ENCODE measurements at regions not wholly inside any gene's neighbourhood (a gene's known extent, or its start where the extent isn't known, plus 50 kb on each side); places are given as distances from the start of the nearest gene placed in this dataset.

DNA sequence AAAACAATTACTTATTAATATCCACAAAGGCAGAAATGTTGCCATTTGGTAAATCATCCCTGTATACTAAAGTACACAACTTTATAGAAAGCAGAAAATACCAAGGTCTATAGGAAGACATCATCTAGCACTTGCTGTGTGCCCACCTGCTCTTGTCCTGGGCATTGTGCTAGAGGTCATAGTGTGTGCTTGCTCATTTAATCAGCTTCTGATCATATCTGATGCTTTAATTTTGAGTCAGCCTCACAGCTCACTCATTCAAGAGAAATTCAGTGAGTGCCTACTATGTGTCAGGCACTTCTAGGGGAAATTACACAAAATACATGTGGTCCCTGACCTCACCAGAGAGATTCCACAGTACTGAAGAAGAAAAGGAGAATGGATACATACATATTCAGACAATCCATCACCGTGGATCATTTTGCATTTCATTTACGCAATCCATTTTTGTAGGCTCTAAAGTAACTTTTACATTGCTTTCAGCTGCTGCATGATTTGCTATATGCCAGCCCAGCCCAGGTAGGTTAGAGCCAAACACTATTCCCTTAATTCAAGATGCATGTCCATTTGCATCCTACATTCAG, 167.9 kb upstream of the MCHR2 start:
- no peak for DNase-seq
- in situ Hi-C loops (cut with MboI; ENCODE audit: low pct_unique_long_range_greater_than_20kb, low sequenced_read_pairs), result no loop called here

- DNase-seq, result no peak
- in situ Hi-C loops (cut with MboI; ENCODE audit: low pct_unique_long_range_greater_than_20kb, low sequenced_read_pairs), result no loop called here
Observed at GRCh38 chr6:100160930-100161329, 166.9 kb upstream of the MCHR2 start.

DNA sequence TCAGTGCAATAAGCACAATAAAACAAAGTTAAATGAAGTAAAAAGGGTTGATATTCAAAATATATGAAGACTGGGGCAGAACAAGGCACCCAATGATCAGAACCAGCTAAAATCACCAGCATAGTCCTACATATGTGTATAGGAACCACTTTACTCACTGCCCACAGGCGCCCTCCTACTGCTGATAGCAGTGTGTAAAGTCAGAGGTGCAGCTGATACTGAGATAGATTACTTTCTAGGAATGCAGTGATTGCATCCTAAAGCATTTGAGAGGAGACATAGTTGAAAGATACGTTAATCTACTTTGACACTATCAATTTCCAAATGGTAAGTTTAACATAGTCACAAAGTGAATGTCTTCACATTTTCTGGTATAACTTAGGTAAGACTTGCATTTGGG, 161.1 kb upstream of the MCHR2 start:
- no peak for DNase-seq
- in situ Hi-C loops (cut with MboI; ENCODE audit: low pct_unique_long_range_greater_than_20kb, low sequenced_read_pairs), result no loop called here

DNA sequence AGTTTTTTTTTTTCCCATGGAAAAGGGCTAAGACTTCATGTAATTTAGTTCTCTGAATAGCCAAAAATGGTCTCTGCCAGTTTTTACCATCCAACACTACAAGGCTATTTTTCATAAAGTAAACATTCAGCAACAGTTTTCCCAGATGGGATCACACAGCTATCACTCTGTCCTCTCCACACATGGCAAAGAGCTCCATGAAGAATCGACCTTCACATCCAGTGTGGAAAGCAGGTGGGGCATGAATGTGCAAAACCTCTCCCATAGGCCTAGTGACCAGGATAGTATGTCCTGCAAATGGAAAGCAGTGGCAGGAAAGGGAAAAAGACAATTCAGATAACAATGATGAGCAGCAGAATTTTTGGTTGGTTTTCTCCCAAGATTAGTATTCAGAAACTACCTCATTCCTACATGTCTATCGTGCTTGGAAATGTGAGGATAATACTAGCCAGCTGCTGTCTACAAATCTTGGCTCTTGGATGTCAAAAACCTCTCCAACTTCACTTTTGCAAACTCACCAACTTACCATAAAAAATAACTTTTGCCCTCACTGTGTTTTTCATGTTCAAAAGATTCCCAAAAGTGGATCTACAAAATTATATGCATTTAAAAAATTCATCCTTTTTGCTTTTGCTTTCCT, 159.7 kb upstream of the MCHR2 start:
- no peak for DNase-seq
- in situ Hi-C loops (cut with MboI; ENCODE audit: low pct_unique_long_range_greater_than_20kb, low sequenced_read_pairs), result no loop called here

GRCh38 chr6:100152201-100152600, 158.2 kb upstream of the MCHR2 start:
- no peak for DNase-seq
- in situ Hi-C loops (cut with MboI; ENCODE audit: low pct_unique_long_range_greater_than_20kb, low sequenced_read_pairs), result no loop called here

DNA sequence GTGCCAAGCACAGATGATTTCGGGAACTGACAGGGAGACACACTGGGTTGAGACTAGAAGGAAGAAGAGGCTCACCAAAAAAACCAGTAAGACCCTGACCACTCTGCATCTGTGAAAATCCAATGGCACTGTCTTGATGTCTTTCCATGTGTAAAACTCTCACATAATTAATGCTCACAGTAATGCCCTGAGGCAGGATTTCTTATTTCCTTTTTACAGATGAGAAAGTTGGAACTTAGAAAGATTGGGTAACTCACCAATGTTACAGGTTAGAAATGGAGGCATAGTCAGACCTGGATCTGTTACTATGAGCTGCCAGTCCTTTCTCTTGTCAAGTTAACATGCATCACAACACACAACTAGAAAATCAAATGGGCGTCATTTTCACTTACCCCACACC, 151.0 kb upstream of the MCHR2 start:
- in situ Hi-C loops (cut with MboI; ENCODE audit: low pct_unique_long_range_greater_than_20kb, low sequenced_read_pairs), result no loop called here
- no peak for DNase-seq

DNA sequence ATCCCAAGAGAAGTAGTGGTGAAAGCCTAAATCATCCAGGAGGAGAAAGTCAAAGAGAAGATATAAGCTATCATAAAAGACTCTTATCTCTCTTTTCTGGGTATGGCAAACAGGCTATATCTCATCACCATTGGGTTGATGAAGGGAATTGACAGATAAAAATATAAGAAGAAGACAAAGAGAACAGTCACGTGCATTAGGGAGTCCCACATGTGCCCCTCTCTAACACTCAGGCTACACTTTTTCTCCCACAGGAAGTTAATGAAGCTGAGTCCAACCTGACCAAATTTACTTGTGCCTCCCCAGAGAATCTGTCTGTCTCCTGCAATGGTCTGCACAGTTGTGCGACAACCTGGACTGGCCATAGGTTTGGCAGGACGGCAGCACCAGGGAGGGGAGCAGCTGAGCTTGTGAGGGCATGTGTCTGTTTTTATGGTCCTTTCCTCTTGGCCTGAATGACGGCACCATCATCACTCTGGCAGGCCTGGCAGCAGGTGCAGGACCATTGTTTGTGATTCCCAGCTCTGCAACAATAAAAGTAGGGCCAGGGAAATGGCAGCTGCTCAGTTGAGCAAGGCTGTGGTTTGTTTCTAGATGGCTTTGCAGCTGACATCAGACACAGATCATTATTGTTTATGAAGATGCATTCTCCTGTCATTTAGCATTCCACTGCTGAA, 144.5 kb upstream of the MCHR2 start:
- in situ Hi-C loops (cut with MboI; ENCODE audit: low pct_unique_long_range_greater_than_20kb, low sequenced_read_pairs), result no loop called here
- no peak for DNase-seq

- no peak for DNase-seq
- in situ Hi-C loops (cut with MboI; ENCODE audit: low pct_unique_long_range_greater_than_20kb, low sequenced_read_pairs), result no loop called here
Observed at GRCh38 chr6:100137759-100138158, 143.7 kb upstream of the MCHR2 start.

- DNase-seq, result no peak
- in situ Hi-C loops (cut with MboI; ENCODE audit: low pct_unique_long_range_greater_than_20kb, low sequenced_read_pairs), result no loop called here
Observed at GRCh38 chr6:100136590-100136989, 142.6 kb upstream of the MCHR2 start.

DNA sequence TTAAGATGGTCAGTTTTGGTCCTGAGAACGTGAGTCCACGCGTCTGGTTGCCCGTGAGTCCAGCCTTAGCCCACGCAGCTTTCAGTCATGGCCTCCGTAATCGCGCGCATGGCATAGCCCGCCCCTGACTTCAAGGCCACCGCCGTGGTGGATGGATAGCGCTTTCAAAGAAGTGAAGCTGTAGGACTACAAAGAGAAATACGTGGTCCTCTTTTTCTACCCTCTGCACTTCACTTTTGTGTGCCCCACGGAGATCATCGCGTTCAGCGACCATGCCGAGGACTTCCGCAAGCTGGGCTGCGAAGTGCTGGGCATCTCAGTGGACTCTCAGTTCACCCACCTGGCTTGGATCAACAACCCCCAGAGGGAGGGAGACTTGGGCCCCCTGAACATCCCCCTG, 142.0 kb upstream of the MCHR2 start:
- no peak for DNase-seq
- in situ Hi-C loops (cut with MboI; ENCODE audit: low pct_unique_long_range_greater_than_20kb, low sequenced_read_pairs), result no loop called here

- no peak for DNase-seq
- in situ Hi-C loops (cut with MboI; ENCODE audit: low pct_unique_long_range_greater_than_20kb, low sequenced_read_pairs), result no loop called here
Observed at GRCh38 chr6:100134703-100135102, 140.7 kb upstream of the MCHR2 start.

GRCh38 chr6:100134297-100134696, 140.3 kb upstream of the MCHR2 start:
- in situ Hi-C loops (cut with MboI; ENCODE audit: low pct_unique_long_range_greater_than_20kb, low sequenced_read_pairs), result no loop called here
- DNase-seq, result no peak

DNA sequence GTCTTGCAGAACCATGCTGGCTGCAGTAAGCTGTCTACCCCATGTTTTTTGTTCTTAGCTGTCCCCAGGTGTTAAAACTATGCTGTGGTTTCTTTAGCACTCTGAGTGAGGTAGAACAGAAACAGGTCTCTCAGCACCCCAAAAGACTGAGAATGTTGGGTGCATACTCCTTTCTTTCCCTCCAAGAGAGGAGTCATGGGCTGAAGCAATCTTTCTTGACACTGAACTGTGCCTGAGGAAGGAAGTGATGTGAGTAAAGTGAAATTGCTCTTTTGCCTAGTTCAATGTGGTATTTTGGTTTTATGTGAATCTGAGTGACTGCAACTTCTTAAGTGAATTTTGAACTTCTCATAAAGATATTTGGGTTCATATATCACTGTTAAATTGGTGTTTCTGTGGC, 138.0 kb upstream of the MCHR2 start:
- in situ Hi-C loops (cut with MboI; ENCODE audit: low pct_unique_long_range_greater_than_20kb, low sequenced_read_pairs), result no loop called here
- DNase-seq, result no peak

DNA sequence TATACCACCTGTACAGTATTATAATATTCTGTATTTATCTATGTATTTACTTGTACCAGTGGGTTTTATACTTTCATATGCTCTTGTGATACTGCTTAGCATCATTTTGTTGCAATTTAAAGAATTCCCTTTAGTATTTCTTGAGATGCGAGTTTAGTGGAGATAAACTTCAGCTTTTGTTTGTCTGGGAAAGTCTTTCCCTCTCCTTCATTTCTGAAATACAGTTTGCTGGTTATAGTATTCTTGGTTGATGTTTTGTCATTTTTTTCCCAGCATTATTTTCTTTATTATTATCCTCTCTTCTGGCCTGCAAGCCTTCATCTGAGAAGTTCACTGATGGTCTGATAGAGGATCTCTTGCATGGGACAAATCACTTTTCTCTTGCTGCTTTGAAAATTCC, 136.6 kb upstream of the MCHR2 start:
- in situ Hi-C loops (cut with MboI; ENCODE audit: low pct_unique_long_range_greater_than_20kb, low sequenced_read_pairs), result no loop called here
- DNase-seq, result no peak

GRCh38 chr6:100126790-100127484, 132.9 kb upstream of the MCHR2 start:
- in situ Hi-C loops (cut with MboI; ENCODE audit: low pct_unique_long_range_greater_than_20kb, low sequenced_read_pairs), result no loop called here
- DNase-seq, result no peak

DNA sequence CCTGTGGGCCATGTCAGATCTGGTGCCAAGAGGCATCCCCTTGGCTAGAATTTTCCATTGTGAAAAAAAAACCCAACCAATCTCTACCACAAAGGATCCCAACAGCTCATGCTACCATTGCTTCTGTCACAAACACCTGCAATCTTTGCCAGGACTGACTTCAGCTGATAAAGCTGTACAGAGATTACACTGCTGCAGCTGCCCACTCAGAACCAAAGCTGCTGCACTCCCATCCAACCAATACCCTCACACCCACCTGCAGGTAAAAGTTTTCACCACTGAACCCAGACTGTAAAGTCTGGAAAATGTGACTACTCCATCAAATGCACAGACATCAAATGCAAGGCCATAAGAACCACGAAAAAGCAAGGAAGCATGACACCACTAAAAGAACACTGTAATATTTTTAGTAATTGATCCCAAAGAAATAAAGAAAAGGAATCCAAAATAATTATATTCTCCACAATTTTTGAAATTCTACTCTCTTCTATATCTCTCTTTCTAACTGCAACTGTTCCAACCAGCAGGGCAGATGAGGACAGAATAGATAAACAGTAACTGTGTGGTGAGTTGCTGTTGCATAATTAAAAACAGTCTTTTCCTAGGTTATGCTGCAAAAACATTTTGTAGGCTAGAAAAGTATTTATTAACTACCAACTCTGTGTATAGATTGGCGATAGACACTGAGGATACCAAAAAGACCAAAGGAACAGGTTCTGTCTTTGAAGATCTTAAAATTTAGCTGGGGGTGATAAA, 128.0 kb upstream of the MCHR2 start:
- in situ Hi-C loops (cut with MboI; ENCODE audit: low pct_unique_long_range_greater_than_20kb, low sequenced_read_pairs), result loop anchor here (25.0 kb wide), 1 partner anchor 365 kb away; no protein-coding TSS in a partner anchor
- no peak for DNase-seq

- in situ Hi-C loops (cut with MboI; ENCODE audit: low pct_unique_long_range_greater_than_20kb, low sequenced_read_pairs), result loop anchor here (25.0 kb wide), 1 partner anchor 368 kb away; no protein-coding TSS in a partner anchor
- DNase-seq, result no peak
Observed at GRCh38 chr6:100119261-100119660, 125.2 kb upstream of the MCHR2 start.

- no peak for DNase-seq
- in situ Hi-C loops (cut with MboI; ENCODE audit: low pct_unique_long_range_greater_than_20kb, low sequenced_read_pairs), result loop anchor here (25.0 kb wide), 1 partner anchor 369 kb away; no protein-coding TSS in a partner anchor
Observed at GRCh38 chr6:100118301-100118700, 124.3 kb upstream of the MCHR2 start.

DNA sequence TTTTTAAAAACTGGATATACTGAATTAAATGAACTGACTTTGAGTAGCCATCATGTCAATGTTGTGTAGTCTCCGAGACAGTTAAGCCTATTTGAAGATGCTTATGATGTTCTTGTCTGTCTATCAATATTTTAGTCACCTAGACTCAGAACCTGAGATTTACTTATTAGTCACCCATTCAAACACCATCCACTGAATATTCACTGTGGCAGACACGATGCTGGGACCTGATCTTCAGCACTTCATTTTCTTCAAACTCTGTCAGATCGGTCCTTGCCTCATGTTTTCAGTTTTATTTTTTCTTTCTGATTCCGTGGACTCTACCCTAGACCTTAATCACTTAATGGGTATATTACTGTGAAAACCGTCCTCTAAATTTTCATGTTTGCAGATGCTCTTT, 123.7 kb upstream of the MCHR2 start:
- in situ Hi-C loops (cut with MboI; ENCODE audit: low pct_unique_long_range_greater_than_20kb, low sequenced_read_pairs), result loop anchor here (25.0 kb wide), 1 partner anchor 370 kb away; no protein-coding TSS in a partner anchor
- no peak for DNase-seq
